Hepatocyte (in vitro differentiated cells): ENCODE measurements at regions not wholly inside any gene's neighbourhood (a gene's known extent, or its start where the extent isn't known, plus 50 kb on each side); places are given as distances from the start of the nearest gene placed in this dataset.

ENCODE experiments used
- DNase-seq: peaks from one replicate; pipeline ENCODE4 v3.0.0-alpha.2; 2016; ENCODE audit warnings: low spot score
- H2AFZ ChIP-seq: fragments of 200-600 bp; sonication (generic); 2 replicates; pipeline ENCODE4 v1.6.0; 2016; ENCODE audit warnings: antibody characterized with exemption, mild to moderate bottlenecking
- H3K27ac ChIP-seq: fragments of 200-600 bp; sonication (generic); 2 replicates; pipeline ENCODE4 v1.5.1; 2016; ENCODE audit warnings: mild to moderate bottlenecking
- H3K27me3 ChIP-seq: fragments of 200-600 bp; sonication (generic); 2 replicates; pipeline ENCODE4 v1.6.1; 2016
- H3K36me3 ChIP-seq: fragments of 200-600 bp; sonication (generic); replicated peaks from 2 replicates; pipeline ENCODE4 v1.5.1; 2016; ENCODE audit warnings: low read depth; ENCODE audit not compliant: insufficient read depth
- H3K4me1 ChIP-seq: fragments of 200-600 bp; sonication (generic); 2 replicates; pipeline ENCODE4 v1.5.1; 2016; ENCODE audit warnings: mild to moderate bottlenecking, moderate library complexity; ENCODE audit not compliant: insufficient read depth
- H3K4me2 ChIP-seq: fragments of 200-600 bp; sonication (generic); 2 replicates; pipeline ENCODE4 v1.6.0; 2016
- H3K4me3 ChIP-seq: fragments of 200-600 bp; sonication (generic); 2 replicates; pipeline ENCODE4 v1.5.1; 2016; ENCODE audit warnings: mild to moderate bottlenecking
- H3K79me2 ChIP-seq: fragments of 200-600 bp; sonication (generic); 2 replicates; pipeline ENCODE4 v1.6.0; 2017; ENCODE audit warnings: mild to moderate bottlenecking
- H3K9me2 ChIP-seq: fragments of 200-600 bp; sonication (generic); replicated peaks from 2 replicates; pipeline ENCODE4 v1.6.0; 2017; ENCODE audit warnings: mild to moderate bottlenecking; ENCODE audit not compliant: insufficient read depth
- H3K9me3 ChIP-seq: fragments of 200-600 bp; sonication (generic); 2 replicates; pipeline ENCODE4 v1.5.1; 2016; ENCODE audit warnings: low read depth, mild to moderate bottlenecking
- H4K20me1 ChIP-seq: fragments of 200-600 bp; sonication (generic); 2 replicates; pipeline ENCODE4 v1.6.0; 2016; ENCODE audit warnings: mild to moderate bottlenecking; ENCODE audit not compliant: insufficient read depth, poor library complexity, severe bottlenecking
- CTCF ChIP-seq: fragments of 200-600 bp; sonication (generic); IDR thresholded peaks from 2 replicates; pipeline ENCODE4 v1.5.1; 2016; ENCODE audit warnings: antibody characterized with exemption, mild to moderate bottlenecking; ENCODE audit not compliant: poor library complexity
- EZH2 ChIP-seq: fragments of 200-600 bp; sonication (generic); IDR thresholded peaks from 2 replicates; pipeline ENCODE4 v1.6.1; 2016; ENCODE audit warnings: antibody characterized with exemption, mild to moderate bottlenecking, borderline replicate concordance
- EZH2phosphoT487 ChIP-seq: fragments of 200-600 bp; sonication (generic); IDR thresholded peaks from one replicate; pipeline ENCODE4 v1.6.1; 2018; ENCODE audit warnings: antibody characterized with exemption, mild to moderate bottlenecking, low read depth, moderate library complexity; ENCODE audit not compliant: unreplicated experiment, severe bottlenecking
- WGBS: methylation state at CpG from one replicate; pipeline ENCODE4 v1.1.6; 2016; ENCODE audit warnings: low lambda C conversion rate; ENCODE audit errors: missing lambda C conversion rate; 5-methylcytosine and 5-hydroxymethylcytosine counted together

- H3K9me2 ChIP-seq = no peaks in the 10 kb centered on the region
- no peak overlapping the region for H3K27ac ChIP-seq
- no peaks in the 10 kb centered on the region for H3K27me3 ChIP-seq
- no peak overlapping the region for H2AFZ ChIP-seq
- no peak overlapping the region for H3K4me2 ChIP-seq
- WGBS = 76% methylated on average over 1 of the region's 1 CpG
- H4K20me1 ChIP-seq = no peaks in the 10 kb centered on the region
- no peak for DNase-seq
- H3K4me3 ChIP-seq = no peak overlapping the region
- TF ChIP-seq CTCF (no peak), EZH2phosphoT487 (no peak), EZH2 (no peak)
- H3K79me2 ChIP-seq = no peaks in the 10 kb centered on the region
- no peaks in the 10 kb centered on the region for H3K36me3 ChIP-seq
- H3K4me1 ChIP-seq = peaks cover 5% of the 10 kb centered on the region
- no peaks in the 10 kb centered on the region for H3K9me3 ChIP-seq
Observed at GRCh38 chr5:61596265-61596664, 264.2 kb downstream of the ZSWIM6 start.

- no peaks in the 10 kb centered on the region for H3K27me3 ChIP-seq
- H3K4me2 ChIP-seq = no peak overlapping the region
- H3K79me2 ChIP-seq = no peaks in the 10 kb centered on the region
- no peak for DNase-seq
- no peaks in the 10 kb centered on the region for H4K20me1 ChIP-seq
- no peaks in the 10 kb centered on the region for H3K9me3 ChIP-seq
- H3K4me1 ChIP-seq = peaks cover 9% of the 10 kb centered on the region
- no peak overlapping the region for H3K27ac ChIP-seq
- H3K4me3 ChIP-seq = no peak overlapping the region
- TF ChIP-seq EZH2 = no peak
- no peak for TF ChIP-seq CTCF
- TF ChIP-seq EZH2phosphoT487 = no peak
- H2AFZ ChIP-seq = no peak overlapping the region
- H3K9me2 ChIP-seq = no peaks in the 10 kb centered on the region
- H3K36me3 ChIP-seq = no peaks in the 10 kb centered on the region
Observed at GRCh38 chr5:61597684-61598083, 265.6 kb downstream of the ZSWIM6 start.

GRCh38 chr5:61598126-61598525, 266.1 kb downstream of the ZSWIM6 start:
- Histone ChIP-seq H3K9me3 (no peaks in the 10 kb centered on the region), H4K20me1 (no peaks in the 10 kb centered on the region), H2AFZ (no peak overlapping the region), H3K4me1 (peaks cover 9% of the 10 kb centered on the region), H3K4me3 (no peak overlapping the region), H3K36me3 (no peaks in the 10 kb centered on the region), H3K27ac (no peak overlapping the region), H3K27me3 (no peaks in the 10 kb centered on the region), H3K9me2 (no peaks in the 10 kb centered on the region), H3K79me2 (no peaks in the 10 kb centered on the region), H3K4me2 (no peak overlapping the region)
- 89% methylated on average over 3 of the region's 3 CpGs for WGBS
- no peak for DNase-seq
- TF ChIP-seq CTCF (no peak), EZH2phosphoT487 (no peak), EZH2 (no peak)

- no peak overlapping the region for H3K4me2 ChIP-seq
- no peak overlapping the region for H2AFZ ChIP-seq
- peak overlapping the region; percentile 52 for H3K27ac ChIP-seq
- H4K20me1 ChIP-seq = no peaks in the 10 kb centered on the region
- no peaks in the 10 kb centered on the region for H3K27me3 ChIP-seq
- no peak overlapping the region for H3K4me3 ChIP-seq
- no peaks in the 10 kb centered on the region for H3K9me2 ChIP-seq
- 60% methylated on average over 5 of the region's 5 CpGs for WGBS
- no peaks in the 10 kb centered on the region for H3K79me2 ChIP-seq
- H3K9me3 ChIP-seq = no peaks in the 10 kb centered on the region
- no peak for TF ChIP-seq CTCF
- no peak for TF ChIP-seq EZH2
- TF ChIP-seq EZH2phosphoT487 = no peak
- no peaks in the 10 kb centered on the region for H3K36me3 ChIP-seq
- DNase-seq = peak; percentile 47
- peaks cover 9% of the 10 kb centered on the region for H3K4me1 ChIP-seq
Observed at GRCh38 chr5:61599370-61600122, 267.5 kb downstream of the ZSWIM6 start.
